ENCODE measurements at regions not wholly inside any gene's neighbourhood (a gene's known extent, or its start where the extent isn't known, plus 50 kb on each side); places are given as distances from the start of the nearest gene placed in this dataset.

GRCh38 chr20:22908944-22909343 is 126.2 kb upstream of the SSTR4 start (continued):
- no peak for TF ChIP-seq E2F4 (IDR thresholded peaks at IDR 0.05; ENCODE audit: low read depth, low read length)

GRCh38 chr20:22909436-22909835 is 125.7 kb upstream of the SSTR4 start:
- SMC1A ChIA-PET (ENCODE audit: uncharacterized antibody, unreplicated experiment), result interaction anchor here (0.7 to 3.3 kb wide), 4 partner anchors 9 to 66 kb away, joined by 3 to 22 read pairs (median 4); no protein-coding TSS in a partner anchor
- in situ Hi-C loops (cut with MboI), result no loop called here
- DNase-seq (ENCODE audit: low read depth, low spot score) (no peak), ATAC-seq (no peak), FAIRE-seq (no peak)
- H3K36me3 ChIP-seq (ENCODE audit: control insufficient read depth in 2 of 2, insufficient read depth in 2 of 2, low read length in 1 of 2), result no peaks in the 10 kb centered on the region
- no peak overlapping the region for H3K9ac ChIP-seq (ENCODE audit: control insufficient read depth, insufficient read depth, low read length)
- no peak overlapping the region for H3K4me3 ChIP-seq
- no peak overlapping the region for H2AFZ ChIP-seq (ENCODE audit: control insufficient read depth, low read depth, low read length)
- H3K4me2 ChIP-seq (ENCODE audit: control insufficient read depth, insufficient read depth), result no peak overlapping the region
- no peaks in the 10 kb centered on the region for H3K79me2 ChIP-seq (ENCODE audit: control insufficient read depth, insufficient read depth, low read length)
- intact Hi-C loops (cut with micrococcal nuclease; ENCODE audit: unreplicated experiment), result no loop called here
- BruUV-seq (replicated peaks), result no TSS peak
- RAD21 ChIA-PET (ENCODE audit: unreplicated experiment), result interaction anchor here (1.9 kb wide), 1 partner anchor 58 kb away, joined by 7 read pairs; no protein-coding TSS in a partner anchor
- no peak overlapping the region for H3K27ac ChIP-seq (ENCODE audit: control insufficient read depth, insufficient read depth)
- POLR2A ChIA-PET, result no interaction called here
- H3K4me1 ChIP-seq (ENCODE audit: control insufficient read depth, insufficient read depth, low read length), result no peaks in the 10 kb centered on the region
- no peaks in the 10 kb centered on the region for H3K9me3 ChIP-seq (replicated peaks; ENCODE audit: control insufficient read depth, insufficient read depth, low read length)
- H3K27me3 ChIP-seq (replicated peaks in 1 of 2; ENCODE audit: control insufficient read depth in 2 of 2, insufficient read depth in 2 of 2, low read length in 1 of 2), result no peaks in the 10 kb centered on the region
- CTCF ChIA-PET, result interaction anchor here (1.3 to 2.3 kb wide), 3 partner anchors 12 to 64 kb away, joined by 3 to 10 read pairs (median 4); no protein-coding TSS in a partner anchor
- H4K20me1 ChIP-seq (ENCODE audit: control insufficient read depth, insufficient read depth), result no peaks in the 10 kb centered on the region
- TF ChIP-seq GABPA (IDR thresholded peaks at IDR 0.05; ENCODE audit: low read depth), result no peak
- TF ChIP-seq JUND (IDR thresholded peaks at IDR 0.05; ENCODE audit: low read depth, low read length), result no peak
- TF ChIP-seq BCL11A (IDR thresholded peaks at IDR 0.05; ENCODE audit: low read depth, low read length), result no peak
- no peak for TF ChIP-seq CBFB (IDR thresholded peaks at IDR 0.05; ENCODE audit: low read depth)
- TF ChIP-seq, protein P1, sequence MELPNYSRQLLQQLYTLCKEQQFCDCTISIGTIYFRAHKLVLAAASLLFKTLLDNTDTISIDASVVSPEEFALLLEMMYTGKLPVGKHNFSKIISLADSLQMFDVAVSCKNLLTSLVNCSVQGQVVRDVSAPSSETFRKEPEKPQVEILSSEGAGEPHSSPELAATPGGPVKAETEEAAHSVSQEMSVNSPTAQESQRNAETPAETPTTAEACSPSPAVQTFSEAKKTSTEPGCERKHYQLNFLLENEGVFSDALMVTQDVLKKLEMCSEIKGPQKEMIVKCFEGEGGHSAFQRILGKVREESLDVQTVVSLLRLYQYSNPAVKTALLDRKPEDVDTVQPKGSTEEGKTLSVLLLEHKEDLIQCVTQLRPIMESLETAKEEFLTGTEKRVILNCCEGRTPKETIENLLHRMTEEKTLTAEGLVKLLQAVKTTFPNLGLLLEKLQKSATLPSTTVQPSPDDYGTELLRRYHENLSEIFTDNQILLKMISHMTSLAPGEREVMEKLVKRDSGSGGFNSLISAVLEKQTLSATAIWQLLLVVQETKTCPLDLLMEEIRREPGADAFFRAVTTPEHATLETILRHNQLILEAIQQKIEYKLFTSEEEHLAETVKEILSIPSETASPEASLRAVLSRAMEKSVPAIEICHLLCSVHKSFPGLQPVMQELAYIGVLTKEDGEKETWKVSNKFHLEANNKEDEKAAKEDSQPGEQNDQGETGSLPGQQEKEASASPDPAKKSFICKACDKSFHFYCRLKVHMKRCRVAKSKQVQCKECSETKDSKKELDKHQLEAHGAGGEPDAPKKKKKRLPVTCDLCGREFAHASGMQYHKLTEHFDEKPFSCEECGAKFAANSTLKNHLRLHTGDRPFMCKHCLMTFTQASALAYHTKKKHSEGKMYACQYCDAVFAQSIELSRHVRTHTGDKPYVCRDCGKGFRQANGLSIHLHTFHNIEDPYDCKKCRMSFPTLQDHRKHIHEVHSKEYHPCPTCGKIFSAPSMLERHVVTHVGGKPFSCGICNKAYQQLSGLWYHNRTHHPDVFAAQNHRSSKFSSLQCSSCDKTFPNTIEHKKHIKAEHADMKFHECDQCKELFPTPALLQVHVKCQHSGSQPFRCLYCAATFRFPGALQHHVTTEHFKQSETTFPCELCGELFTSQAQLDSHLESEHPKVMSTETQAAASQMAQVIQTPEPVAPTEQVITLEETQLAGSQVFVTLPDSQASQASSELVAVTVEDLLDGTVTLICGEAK (IDR thresholded peaks at IDR 0.05; ENCODE audit: borderline replicate concordance), result no peak
- no peak for TF ChIP-seq SIX5 (IDR thresholded peaks at IDR 0.05; ENCODE audit: low read depth, low read length, severe bottlenecking)
- no peak for TF ChIP-seq KLF5 (IDR thresholded peaks at IDR 0.05; ENCODE audit: partially characterized antibody)
- no peak for TF ChIP-seq RUNX3 (IDR thresholded peaks at IDR 0.05; ENCODE audit: low read length)
- TF ChIP-seq, protein P2, sequence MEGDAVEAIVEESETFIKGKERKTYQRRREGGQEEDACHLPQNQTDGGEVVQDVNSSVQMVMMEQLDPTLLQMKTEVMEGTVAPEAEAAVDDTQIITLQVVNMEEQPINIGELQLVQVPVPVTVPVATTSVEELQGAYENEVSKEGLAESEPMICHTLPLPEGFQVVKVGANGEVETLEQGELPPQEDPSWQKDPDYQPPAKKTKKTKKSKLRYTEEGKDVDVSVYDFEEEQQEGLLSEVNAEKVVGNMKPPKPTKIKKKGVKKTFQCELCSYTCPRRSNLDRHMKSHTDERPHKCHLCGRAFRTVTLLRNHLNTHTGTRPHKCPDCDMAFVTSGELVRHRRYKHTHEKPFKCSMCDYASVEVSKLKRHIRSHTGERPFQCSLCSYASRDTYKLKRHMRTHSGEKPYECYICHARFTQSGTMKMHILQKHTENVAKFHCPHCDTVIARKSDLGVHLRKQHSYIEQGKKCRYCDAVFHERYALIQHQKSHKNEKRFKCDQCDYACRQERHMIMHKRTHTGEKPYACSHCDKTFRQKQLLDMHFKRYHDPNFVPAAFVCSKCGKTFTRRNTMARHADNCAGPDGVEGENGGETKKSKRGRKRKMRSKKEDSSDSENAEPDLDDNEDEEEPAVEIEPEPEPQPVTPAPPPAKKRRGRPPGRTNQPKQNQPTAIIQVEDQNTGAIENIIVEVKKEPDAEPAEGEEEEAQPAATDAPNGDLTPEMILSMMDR (IDR thresholded peaks at IDR 0.05 in 2 of 3, conservative IDR thresholded peaks at IDR 0.05 in 1 of 3; ENCODE audit: control insufficient read depth in 2 of 3, extremely low read depth in 1 of 3, insufficient read depth in 1 of 3, low read depth in 3 of 3, low read length in 3 of 3), result no peak
- TF ChIP-seq HCFC1 (IDR thresholded peaks at IDR 0.05; ENCODE audit: low read length), result no peak
- TF ChIP-seq BRCA1 (IDR thresholded peaks at IDR 0.05; ENCODE audit: low read depth, low read length), result no peak
- TF ChIP-seq, protein P3, sequence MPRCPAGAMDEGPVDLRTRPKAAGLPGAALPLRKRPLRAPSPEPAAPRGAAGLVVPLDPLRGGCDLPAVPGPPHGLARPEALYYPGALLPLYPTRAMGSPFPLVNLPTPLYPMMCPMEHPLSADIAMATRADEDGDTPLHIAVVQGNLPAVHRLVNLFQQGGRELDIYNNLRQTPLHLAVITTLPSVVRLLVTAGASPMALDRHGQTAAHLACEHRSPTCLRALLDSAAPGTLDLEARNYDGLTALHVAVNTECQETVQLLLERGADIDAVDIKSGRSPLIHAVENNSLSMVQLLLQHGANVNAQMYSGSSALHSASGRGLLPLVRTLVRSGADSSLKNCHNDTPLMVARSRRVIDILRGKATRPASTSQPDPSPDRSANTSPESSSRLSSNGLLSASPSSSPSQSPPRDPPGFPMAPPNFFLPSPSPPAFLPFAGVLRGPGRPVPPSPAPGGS (IDR thresholded peaks at IDR 0.05; ENCODE audit: borderline replicate concordance, insufficient read depth, low read depth, low read length, poor library complexity, severe bottlenecking), result no peak
- no peak for TF ChIP-seq NFXL1 (IDR thresholded peaks at IDR 0.05; ENCODE audit: borderline replicate concordance)
- TF ChIP-seq STAT1 (conservative IDR thresholded peaks at IDR 0.05), result no peak
- no peak for TF ChIP-seq CBX5 (IDR thresholded peaks at IDR 0.05; ENCODE audit: low read depth)

All from GM12878 (cell line).